Adrenal gland (tissue), 5 donors: ENCODE measurements at regions not wholly inside any gene's neighbourhood (a gene's known extent, or its start where the extent isn't known, plus 50 kb on each side); places are given as distances from the start of the nearest gene placed in this dataset.
"Not testable (repeated sequence)": the region's sequence is repeated elsewhere in the genome, so short reads cannot be mapped to it uniquely, and the experiment has no call there.

ENCODE experiments used
- CTCF ChIP-seq, 6 experiments: fragments of 450-650 bp in 4 of 6; fragments of 200-600 bp in 2 of 6; sonication (generic) in 1 of 6; IDR thresholded peaks; 1 replicate in 5 of 6; 2 replicates in 1 of 6; pipeline versions ENCODE4 v1.5.1 to v1.8.0; 2016 to 2021; ENCODE audit warnings: antibody characterized with exemption in 6 of 6, mild to moderate bottlenecking in 2 of 6, moderate library complexity in 1 of 6
- POLR2A ChIP-seq, 2 donors: fragments of 450-650 bp; IDR thresholded peaks; one replicate each; pipeline ENCODE4 v1.6.1; 2017; ENCODE audit warnings: antibody characterized with exemption in 2 of 2, mild to moderate bottlenecking in 2 of 2, moderate library complexity in 1 of 2
- donor health status: DM: no; HTN: no; CAD: no.

GRCh38 chr3:75394562-75395360 lies 269.4 kb upstream of the FRG2C start:
- TF ChIP-seq CTCF, POLR2A (IDR thresholded peaks at IDR 0.05): not testable (repeated sequence)
